Pons (tissue), 1 donor: ENCODE measurements at regions not wholly inside any gene's neighbourhood (a gene's known extent, or its start where the extent isn't known, plus 50 kb on each side); places are given as distances from the start of the nearest gene placed in this dataset.
A peak's percentile ranks its signal among the peaks of the same experiment; 100 is the strongest.

Experiments used
- DNase-seq: peaks from one replicate; pipeline ENCODE4 v3.0.0-alpha.2; 2016; ENCODE audit warnings: low spot score

DNA sequence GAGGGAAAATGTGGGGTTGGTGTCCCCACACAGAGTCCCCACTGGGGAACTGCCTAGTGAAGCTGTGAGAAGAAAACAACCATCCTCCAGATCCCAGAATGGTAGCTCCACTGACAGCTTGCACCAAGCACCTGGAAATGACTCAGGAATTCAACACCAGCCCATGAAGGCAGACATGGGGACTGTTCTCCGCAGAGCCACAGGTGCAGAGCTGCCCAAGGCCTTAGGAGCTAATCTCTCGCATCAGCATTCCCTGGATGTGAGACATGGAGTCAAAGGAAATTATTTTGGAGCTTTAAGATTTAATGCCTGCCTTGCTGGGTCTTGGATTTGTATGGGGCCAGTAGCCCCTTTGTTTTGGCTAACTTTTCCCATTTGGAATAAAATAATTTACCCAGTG is 367.9 kb downstream of the FAM133A start:
- DNase-seq, result no peak

DNA sequence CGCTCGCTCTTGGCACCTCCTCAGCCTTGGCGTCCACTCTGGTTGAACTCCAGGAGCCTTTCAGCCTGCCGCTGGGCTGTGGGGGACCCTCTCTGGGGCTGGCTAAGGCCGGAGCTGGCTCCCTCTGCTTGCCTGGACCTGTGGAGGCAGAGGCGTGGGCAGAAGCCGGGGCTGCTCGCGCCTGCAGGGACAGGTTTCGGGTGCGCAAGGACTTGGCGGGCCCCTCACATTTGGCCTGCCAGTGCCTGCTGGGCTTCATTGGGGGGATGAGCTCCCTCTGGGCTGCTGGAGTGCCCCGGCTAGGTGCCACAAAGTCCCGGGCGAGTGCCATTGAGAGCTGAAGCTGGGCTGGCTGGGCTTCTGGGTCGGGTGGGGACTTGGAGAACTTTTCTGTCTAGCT is 371.7 kb downstream of the FAM133A start:
- no peak for DNase-seq

DNA sequence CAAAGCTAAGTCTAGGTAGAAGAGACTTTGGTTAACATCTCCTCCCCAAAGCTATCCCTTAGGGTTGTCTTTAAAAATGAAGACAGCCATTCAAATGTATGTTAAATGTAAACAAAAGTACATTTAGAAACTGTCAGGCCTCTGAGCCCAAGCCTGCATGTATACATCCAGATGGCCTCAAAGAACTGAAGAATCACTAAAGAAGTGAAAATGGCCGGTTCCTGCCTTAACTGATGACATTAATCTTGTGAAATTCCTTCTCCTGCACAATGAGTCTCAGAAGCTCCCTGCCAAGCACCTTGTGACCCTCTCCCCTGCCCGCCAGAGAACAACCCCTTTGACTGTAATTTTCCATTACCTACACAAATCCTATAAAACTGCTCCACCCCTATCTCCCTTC is 377.9 kb downstream of the FAM133A start:
- no peak for DNase-seq

DNA sequence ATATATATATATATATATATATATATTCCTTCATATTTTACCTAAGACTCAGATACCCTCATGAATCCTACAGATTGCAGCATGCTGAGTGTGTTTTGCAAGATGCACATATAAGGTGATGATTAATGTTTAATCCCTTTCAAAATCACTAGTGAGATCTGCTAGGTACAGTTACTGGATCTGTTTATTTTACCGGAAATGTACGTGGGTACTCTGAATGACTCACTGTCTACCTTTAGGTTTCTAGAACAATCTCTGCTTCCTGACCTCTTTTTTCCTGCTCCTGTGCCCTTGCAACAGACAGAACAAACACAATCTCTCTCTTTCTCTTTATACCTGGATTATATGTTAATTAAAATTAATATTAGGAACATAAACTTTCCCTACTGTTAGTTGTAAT is 379.6 kb downstream of the FAM133A start:
- no peak for DNase-seq

DNA sequence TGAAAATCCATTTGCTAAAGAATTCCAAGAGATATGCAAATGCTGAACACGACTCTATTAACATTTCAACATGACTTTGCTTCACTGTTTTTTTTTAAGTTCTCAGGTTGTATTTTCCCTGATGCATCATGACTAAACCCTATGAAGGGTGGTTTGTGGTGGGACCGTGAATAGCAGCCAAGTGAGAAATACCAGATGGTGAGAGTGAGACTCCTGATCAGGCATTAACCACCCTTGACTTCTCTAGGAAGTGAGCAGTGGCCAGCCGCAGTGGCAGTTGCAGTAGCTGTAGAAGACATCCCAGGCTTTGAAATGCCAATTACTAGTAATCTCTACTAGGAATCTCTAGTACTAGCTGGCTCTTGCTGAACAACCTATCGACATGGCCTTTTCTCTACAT is 383.4 kb downstream of the FAM133A start:
- DNase-seq, result no peak

DNA sequence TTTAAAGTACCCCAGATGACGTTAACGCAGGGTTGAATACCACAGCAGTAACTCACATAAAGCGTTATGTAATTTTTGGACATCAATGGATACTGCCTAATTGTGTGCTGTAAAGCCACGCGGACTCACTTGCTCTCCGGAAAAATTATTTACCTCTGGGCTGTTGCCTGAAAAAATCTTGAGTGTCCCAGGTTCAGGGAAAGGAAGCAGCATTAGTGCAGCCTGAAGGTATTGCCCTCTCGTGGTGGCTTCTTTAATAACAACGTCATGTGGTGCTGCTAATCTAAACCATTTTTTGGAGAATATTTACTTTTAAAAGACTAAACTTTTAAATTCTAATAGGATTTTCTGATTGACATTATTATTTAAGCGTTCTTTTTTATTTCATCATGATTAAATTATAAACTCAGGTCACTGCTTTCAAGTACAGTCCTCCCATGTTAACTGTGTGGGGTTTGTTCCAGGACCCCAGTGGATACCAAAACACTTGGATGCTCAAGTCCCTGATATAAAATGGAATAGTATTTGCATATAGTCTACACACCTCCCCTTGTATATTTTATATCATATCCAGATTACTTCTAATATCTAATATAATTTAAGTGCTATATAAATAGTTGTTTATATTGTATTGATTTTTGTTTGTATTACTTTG is 384.8 kb downstream of the FAM133A start:
- DNase-seq, result peak; percentile 16

DNA sequence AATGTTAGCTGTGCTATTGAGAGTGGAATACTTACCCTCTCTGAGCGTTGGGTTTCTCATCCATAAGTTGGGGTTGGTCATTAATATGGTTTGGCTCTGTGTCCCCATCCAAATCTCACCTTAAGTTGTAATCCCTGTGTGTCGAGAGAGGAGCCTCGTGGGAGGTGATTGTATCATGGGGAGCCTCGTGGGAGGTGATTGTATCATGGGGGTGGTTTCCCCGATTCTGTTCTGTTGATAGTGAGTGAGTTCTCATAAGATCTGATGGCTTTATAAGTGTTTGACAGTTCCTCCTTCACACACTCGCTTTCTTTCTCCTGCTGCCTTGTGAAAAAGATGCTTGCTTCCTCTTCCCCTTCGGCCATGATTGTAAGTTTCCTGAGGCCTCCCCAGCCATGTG is 391.1 kb downstream of the FAM133A start:
- DNase-seq, result no peak

DNA sequence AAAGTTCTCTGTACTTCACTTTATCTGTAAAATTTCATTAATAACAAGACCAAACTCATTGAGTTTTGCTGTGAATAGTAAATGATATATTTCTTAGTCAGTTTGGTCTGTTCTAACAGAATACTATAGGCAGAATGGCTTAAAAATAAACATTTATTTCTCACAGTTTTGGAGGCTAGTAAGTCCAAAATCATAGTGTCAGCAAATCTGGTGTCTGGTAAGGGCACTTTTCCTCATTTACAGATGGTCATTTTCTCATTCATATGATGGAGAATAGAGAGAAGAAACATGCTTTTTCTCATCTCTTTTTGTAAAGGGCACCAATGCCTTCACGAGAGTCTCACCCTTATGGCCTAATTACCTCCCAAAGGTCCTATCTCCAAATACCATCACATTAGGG is 415.1 kb downstream of the FAM133A start:
- DNase-seq, result no peak

DNA sequence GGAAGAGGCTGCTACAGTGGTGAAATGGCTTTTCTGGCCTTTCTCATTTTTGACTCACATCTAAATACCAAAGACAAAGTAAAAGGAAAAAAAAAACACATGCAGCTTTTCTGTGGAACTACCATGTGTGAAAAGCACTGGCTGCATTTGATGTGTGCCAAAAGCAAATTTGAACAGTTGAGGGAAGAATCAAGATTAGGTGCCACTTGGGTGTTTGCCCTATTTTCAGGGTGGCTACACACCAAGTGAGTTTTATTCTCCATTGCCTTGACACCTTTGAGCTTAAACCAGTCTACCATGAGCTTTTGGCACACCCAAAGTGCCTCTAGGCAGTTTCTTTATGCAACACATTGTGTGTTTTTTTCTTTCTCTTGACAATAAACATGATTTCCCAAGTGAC is 423.9 kb downstream of the FAM133A start:
- DNase-seq, result no peak

DNA sequence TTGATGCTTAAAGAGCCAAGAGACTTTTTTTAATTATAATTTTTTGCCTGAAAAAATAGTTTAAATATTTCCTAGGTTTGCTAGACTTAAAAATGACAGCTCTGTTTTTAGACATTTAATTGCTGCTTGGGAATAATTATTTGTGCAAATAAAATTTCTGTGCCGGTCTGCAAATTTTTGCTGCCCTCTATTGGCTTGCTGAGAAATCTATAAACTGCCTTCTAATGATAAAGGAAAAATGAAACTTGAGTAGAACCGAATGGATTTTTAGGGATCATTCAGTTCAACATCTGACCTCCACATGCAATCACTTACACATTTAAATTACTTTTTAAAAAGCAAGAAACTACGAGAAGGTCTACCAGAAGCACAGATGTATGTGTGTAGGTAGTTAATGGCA is 434.0 kb downstream of the FAM133A start:
- DNase-seq, result no peak

DNA sequence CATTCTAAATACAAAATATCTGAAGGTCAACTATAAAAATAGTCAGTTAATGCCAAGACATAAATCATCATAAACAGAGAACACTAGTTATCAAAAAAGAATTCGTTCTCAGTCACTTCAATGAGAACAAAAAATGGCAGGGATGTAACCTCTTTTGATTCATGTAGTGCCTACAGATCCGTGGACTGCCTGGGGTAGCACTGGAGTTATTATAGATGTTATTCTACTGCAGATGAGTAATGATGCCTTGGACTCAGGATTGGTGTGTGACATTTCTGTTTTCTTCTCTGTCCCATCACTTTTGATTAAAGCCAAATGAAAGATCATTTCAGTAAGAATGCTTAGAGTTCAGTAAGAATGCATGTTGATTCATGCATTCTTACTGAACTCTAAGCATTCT is 440.4 kb downstream of the FAM133A start:
- no peak for DNase-seq

DNA sequence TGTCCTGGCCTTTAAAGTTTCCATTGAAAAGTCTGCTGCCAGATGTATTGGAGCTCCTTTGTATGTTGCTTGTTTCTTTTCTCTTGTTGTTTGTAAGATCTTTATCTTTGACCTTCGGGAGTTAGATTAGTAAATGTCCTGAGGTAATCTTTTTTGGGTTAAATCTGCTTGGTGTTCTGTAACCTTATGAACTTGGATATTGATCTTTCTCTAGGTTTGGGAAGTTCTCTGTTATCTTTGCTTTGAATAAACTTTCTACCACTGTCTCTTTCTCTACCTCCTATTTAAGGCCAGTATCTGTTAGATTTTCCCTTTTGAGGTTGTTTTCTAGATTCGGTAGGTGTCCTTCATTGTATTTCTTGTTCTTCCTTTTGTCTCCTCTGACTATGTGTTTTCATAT is 447.8 kb downstream of the FAM133A start:
- DNase-seq, result no peak

DNA sequence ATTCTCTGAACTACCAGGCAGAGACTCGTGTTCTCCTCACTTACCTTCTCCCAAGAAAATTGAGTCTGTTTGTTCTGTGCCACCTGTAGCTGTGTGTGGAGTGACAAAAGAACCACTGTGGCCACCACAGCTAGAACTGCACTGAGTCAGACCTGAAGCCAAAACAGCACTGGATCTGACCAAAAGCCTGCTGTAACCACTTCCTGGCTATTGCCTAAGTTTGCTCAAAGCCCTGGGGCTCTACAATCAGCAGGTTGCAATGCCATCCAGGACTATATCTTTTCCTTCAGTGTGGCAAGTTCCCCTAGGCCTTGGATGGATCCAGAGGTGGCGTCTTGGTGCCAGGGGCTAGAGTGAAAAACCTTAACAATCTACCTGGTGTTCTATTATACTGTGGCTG is 449.1 kb downstream of the FAM133A start:
- DNase-seq, result no peak

DNA sequence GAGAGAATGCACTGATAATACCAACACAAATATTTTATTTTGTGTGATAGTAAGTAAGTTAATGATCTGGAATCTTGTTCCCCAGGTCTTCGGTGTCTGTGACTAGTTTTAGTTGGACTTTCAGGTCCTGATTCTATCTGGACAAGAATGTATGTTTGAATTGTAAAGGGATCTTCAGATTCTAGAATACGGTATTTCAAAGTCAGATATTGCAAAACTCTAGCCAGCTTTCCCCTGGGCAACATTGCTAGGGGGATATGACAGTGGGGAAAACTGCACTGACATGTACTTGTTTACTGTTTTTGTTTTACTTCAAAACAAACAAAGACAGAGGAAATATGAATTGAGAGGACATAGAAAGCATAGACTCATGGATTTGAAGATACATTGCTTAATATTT is 489.0 kb downstream of the FAM133A start:
- DNase-seq, result no peak

DNA sequence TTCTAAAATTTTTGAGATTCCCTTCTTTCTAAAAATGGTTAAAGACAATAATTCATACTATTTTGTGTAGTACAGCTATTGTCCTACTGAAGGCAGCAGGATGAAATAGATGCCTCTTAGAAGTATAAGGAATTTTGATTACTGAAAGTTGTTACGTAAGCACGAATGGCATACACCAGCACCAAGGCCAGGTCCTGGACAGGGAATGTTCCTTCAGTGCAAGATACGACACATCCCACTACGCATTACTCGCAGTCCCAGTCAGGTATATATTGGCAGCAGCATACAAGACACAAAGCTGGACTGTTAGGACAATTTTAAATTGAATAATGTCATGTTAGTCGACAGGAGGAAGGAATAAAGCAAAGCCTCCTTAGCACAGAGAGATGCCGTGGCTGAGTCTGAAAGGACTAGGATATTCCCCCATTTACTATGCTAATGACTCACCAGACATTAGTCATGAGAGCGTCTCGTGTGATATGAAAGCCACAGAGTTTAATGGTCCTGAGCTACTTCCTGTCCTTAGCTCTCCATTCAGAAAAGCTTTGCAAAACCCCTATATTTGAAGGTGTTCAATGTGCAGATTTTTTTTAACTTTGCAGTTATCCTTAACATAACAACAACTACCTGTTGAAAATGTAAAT is 504.3 kb downstream of the FAM133A start:
- no peak for DNase-seq

DNA sequence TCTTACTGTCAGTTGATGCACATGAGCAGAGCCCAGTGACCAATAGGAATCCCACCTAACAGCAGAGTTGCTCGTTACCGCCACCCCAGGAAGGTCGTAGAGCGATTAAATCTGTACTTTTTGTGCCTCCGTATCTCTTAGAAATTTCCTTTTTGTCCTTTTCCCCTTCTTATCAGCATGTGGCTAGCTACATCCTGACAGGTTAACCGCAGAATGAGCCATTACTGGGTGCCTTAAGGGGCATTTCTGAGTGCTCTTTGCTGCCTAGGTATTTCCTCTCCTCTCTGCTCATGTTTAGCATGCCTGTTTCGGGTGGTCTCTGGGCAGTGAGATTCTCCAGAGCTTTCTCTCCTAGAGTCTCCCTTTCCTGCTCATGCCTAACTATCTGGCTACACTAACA is 530.5 kb downstream of the FAM133A start:
- DNase-seq, result no peak

DNA sequence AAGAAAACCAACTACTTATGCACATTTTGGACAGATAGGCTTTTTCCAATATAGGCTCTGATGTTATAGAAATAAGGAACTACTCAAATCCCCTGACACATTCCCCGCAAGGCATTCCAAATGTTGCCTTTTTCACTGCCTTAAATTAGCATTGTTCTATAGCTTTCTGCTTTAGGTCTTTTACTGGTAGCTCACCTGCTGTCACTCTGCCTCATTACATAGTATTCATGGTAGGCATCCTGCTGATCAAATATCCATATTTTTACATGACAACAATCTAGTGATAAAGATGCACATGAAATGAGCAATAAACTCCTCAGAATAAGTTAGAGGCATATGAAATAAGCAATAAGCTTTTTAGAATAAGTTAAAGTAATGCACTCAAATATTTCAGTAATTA is 542.7 kb downstream of the FAM133A start:
- no peak for DNase-seq

DNA sequence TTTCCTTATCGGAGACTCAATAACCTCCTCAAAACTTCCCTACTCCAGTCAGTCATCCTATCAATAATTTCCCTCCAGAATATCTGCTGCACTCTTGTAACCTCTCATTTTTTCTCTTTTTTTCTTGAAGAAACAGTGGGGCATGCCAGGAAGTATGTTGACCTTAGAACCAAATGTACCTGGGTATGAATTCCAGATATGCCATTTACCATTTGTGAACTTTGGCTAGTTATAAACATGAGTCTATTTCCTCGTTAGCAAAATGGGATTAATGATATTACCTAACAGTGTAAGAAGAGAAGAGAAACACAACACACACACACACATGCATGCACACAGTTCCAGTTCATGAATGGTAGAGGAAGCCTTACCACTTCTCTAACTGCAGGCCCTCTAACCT is 578.2 kb downstream of the FAM133A start:
- no peak for DNase-seq

DNA sequence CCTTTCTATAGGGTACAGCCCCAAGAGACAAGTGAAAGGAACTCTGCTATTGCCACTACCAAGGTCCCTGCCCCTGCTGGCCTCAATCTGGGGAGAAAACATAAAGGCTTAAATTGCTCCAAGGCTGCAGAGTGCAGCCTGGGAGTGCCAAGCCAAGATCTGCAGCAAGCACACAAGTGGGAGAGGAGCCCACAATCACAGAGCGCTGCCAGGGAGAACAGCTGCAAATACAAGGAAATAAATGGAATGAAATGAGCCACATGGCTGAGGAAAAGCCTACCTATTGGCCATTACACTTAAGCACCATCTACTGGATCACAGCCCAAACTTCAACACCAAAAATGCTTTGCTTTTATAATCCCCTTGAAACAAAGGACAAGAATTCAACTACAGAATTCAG is 582.4 kb downstream of the FAM133A start:
- no peak for DNase-seq

DNA sequence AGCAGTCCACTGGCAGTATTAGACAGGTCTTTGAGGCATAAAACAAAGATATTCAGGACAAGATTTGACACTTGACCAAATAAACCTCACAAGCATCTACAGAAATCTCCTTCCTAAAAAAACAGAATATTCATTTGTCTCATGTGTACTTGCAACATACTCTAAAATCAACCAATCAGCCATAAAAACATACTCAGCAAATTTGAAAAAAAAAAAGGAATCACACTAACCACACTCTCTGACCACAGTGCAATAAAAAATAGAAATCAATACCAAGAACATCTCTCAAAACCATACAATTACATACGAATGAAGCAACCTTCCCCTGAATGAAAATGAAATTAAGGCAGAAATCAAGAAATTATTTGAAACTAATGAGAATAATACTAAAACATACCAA is 591.3 kb downstream of the FAM133A start:
- DNase-seq, result no peak

DNA sequence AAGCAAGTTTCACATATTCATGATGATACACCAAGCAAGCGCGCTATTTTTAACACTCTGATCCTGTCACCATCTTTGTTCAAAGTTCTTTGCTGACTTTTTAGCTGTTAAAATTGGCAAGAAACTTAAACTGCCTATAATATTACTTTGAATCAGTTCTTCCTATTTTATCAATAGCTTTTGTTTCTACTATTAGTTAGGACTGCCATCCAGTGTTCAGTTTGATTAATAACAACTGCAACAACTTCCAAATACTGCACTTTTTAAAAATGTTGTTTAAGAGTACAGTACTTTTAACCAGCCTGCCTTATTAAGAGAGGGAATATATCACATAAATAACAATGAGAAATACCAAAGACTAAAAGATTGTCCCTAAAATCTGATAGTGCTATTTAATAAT is 614.3 kb downstream of the FAM133A start:
- DNase-seq, result no peak

DNA sequence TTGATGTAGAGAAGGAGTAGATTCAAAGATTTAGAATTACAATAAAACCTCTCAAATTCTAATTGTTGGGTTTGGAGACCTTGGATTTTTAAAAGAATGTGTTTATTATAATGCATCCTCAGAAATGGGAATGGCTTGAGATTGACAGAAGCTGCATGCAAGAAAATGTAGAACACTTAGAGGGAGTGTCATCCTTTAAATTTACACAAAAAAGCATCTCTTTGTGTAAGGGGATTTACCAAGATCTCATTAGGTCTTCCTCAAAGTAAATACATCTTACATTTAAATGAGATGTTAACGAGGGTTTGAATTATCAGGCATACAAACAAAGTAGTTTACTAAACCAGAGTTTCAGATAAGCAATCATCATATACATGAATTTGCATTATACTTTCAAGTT is 615.0 kb downstream of the FAM133A start:
- DNase-seq, result no peak

DNA sequence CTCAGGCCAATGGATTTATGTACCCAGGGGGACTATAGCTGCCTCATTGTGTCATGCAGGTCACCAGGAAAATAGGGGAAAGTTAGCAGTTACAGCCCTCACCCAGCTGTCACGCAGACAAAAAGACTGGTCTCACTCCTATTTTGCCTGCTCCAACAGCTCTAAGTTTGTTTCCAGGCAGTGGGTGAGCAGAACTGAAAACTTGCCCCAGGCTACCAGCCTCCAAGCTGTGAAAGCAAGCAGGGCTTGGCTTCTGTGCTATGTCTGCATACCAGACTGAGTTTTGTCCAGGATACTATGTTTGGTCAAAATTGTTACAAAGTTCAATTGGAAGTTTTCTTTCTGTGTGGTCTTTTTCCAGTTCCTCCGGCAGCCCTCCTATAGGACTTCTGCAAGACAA is 628.4 kb downstream of the FAM133A start:
- no peak for DNase-seq

DNA sequence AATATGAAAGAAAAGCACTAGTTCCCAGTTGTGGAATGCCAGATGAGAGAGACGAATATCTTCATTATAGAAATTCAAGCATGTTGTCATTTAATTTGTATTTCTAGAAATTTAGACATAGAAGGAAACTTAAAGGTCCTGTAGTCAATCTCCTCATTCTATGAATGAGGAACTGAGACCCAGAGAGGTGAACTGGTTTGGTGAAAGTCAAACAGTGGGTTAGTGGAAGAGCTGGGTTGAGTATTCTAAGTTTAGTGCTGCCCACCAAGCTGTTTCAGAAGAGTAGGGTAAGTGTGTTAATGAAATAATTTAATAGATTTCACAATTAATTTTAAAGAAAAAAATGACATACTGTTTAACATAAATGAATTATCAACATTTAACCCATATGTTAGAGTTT is 655.2 kb downstream of the FAM133A start:
- no peak for DNase-seq
